Thoracic aorta (tissue), 2 donors: ENCODE measurements at regions not wholly inside any gene's neighbourhood (a gene's known extent, or its start where the extent isn't known, plus 50 kb on each side); places are given as distances from the start of the nearest gene placed in this dataset.

Experiments
- ATAC-seq: fragments of 150-250 bp; one replicate; pipeline ENCODE4 v1.8.0; 2017; ENCODE audit warnings: low read depth; ENCODE audit not compliant: insufficient number of reproducible peaks, low FRiP score
- DNase-seq: peaks from one replicate; pipeline ENCODE4 v3.0.0-alpha.2; 2020; ENCODE audit warnings: low spot score
- H3K27ac ChIP-seq, 2 donors: fragments of 200-600 bp; sonication (generic); 1 replicate in 1 of 2; 2 replicates in 1 of 2; pipeline ENCODE4 v1.5.1; 2016; ENCODE audit warnings: mild to moderate bottlenecking in 2 of 2, moderate library complexity in 2 of 2
- H3K27me3 ChIP-seq: fragments of 200-600 bp; sonication (generic); replicated peaks from 2 replicates; pipeline ENCODE4 v1.6.0; 2016; ENCODE audit warnings: mild to moderate bottlenecking; ENCODE audit not compliant: insufficient read depth
- H3K36me3 ChIP-seq: fragments of 200-600 bp; sonication (generic); one replicate; pipeline ENCODE4 v1.5.1; 2016
- H3K4me1 ChIP-seq, 2 donors: fragments of 200-600 bp; sonication (generic); 1 replicate in 1 of 2; 2 replicates in 1 of 2; pipeline versions ENCODE4 v1.5.1 to v1.6.0; 2016; ENCODE audit warnings: low read depth in 2 of 2, mild to moderate bottlenecking in 1 of 2; ENCODE audit not compliant: control insufficient read depth in 1 of 2
- H3K4me3 ChIP-seq: fragments of 200-600 bp; sonication (generic); 2 replicates; pipeline ENCODE4 v1.5.1; 2016; ENCODE audit warnings: mild to moderate bottlenecking
- H3K9me3 ChIP-seq: fragments of 200-600 bp; sonication (generic); 2 replicates; pipeline ENCODE4 v1.5.1; 2016
- CTCF ChIP-seq: fragments of 200-600 bp; sonication (generic); IDR thresholded peaks from one replicate; pipeline ENCODE4 v1.5.1; 2019; ENCODE audit warnings: antibody characterized with exemption

GRCh38 chr6:79864421-79864820, 82.9 kb downstream of the ELOVL4 start:
- TF ChIP-seq CTCF, result no peak
- ATAC-seq (no peak), DNase-seq (no peak)

GRCh38 chr6:79864001-79864400, 83.4 kb downstream of the ELOVL4 start:
- ATAC-seq, result no peak
- no peak overlapping the region for H3K27ac ChIP-seq
- H3K9me3 ChIP-seq, result no peaks in the 10 kb centered on the region
- no peak overlapping the region for H3K4me3 ChIP-seq
- H3K27me3 ChIP-seq, result no peaks in the 10 kb centered on the region
- no peaks in the 10 kb centered on the region for H3K4me1 ChIP-seq
- TF ChIP-seq CTCF, result no peak
- DNase-seq, result no peak
- no peaks in the 10 kb centered on the region for H3K36me3 ChIP-seq

More at GRCh38 chr6:79864421-79864820, 82.9 kb downstream of the ELOVL4 start:
- Histone ChIP-seq H3K27ac (no peak overlapping the region), H3K9me3 (no peaks in the 10 kb centered on the region), H3K27me3 (no peaks in the 10 kb centered on the region), H3K4me3 (no peak overlapping the region), H3K4me1 (no peaks in the 10 kb centered on the region), H3K36me3 (no peaks in the 10 kb centered on the region)

GRCh38 chr6:79863566-79863965, 83.8 kb downstream of the ELOVL4 start:
- DNase-seq (no peak), ATAC-seq (no peak)
- no peak overlapping the region for H3K27ac ChIP-seq
- H3K4me1 ChIP-seq, result no peaks in the 10 kb centered on the region
- TF ChIP-seq CTCF, result no peak
- H3K36me3 ChIP-seq, result no peaks in the 10 kb centered on the region
- H3K27me3 ChIP-seq, result no peaks in the 10 kb centered on the region
- no peak overlapping the region for H3K4me3 ChIP-seq
- no peaks in the 10 kb centered on the region for H3K9me3 ChIP-seq

- Histone ChIP-seq H3K4me1 (no peaks in the 10 kb centered on the region), H3K4me3 (no peak overlapping the region), H3K27ac (no peak overlapping the region), H3K36me3 (no peaks in the 10 kb centered on the region), H3K27me3 (no peaks in the 10 kb centered on the region), H3K9me3 (no peaks in the 10 kb centered on the region)
- no peak for DNase-seq
- no peak for TF ChIP-seq CTCF
- ATAC-seq, result no peak
Observed at GRCh38 chr6:79862711-79863110, 84.6 kb downstream of the ELOVL4 start.

GRCh38 chr6:79862126-79862525, 85.2 kb downstream of the ELOVL4 start:
- H3K36me3 ChIP-seq, result no peaks in the 10 kb centered on the region
- H3K4me1 ChIP-seq, result no peaks in the 10 kb centered on the region
- H3K27me3 ChIP-seq, result no peaks in the 10 kb centered on the region
- H3K9me3 ChIP-seq, result no peaks in the 10 kb centered on the region
- DNase-seq, result no peak
- H3K27ac ChIP-seq, result no peak overlapping the region
- no peak for TF ChIP-seq CTCF
- no peak for ATAC-seq
- no peak overlapping the region for H3K4me3 ChIP-seq
